ENCODE measurements at regions not wholly inside any gene's neighbourhood (a gene's known extent, or its start where the extent isn't known, plus 50 kb on each side); places are given as distances from the start of the nearest gene placed in this dataset.
"Not testable (repeated sequence)": the region's sequence is repeated elsewhere in the genome, so short reads cannot be mapped to it uniquely, and the experiment has no call there.

DNA sequence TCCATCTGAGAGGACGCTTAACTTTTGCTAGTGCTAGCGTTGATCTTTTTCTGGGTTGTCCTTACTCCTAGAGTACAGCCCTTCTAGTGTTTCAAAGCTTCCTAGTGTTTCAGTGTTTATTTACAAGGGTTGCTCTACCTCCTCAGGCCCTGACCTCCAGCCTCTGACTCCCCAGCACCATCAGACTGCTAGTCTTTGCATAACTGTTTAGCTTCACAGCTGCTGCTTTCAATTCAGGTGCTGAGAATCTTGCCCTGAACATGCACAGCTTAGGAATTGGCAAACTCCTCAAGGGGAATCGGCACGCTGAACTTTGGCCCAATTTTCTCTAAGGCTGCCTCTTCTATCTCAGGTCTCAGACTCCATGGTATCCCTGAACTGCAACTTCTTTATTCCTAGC is 52.9 kb downstream of the OR52B4 start:
- not testable (repeated sequence) for H3K36me3 ChIP-seq (ENCODE audit: control insufficient read depth, low read depth, low read length); H3K9ac ChIP-seq (ENCODE audit: low read length); H3K4me1 ChIP-seq (ENCODE audit: control insufficient read depth, low read depth, low read length); H3K4me3 ChIP-seq (ENCODE audit: low read length); H3K27ac ChIP-seq (ENCODE audit: low read length); H3K9me3 ChIP-seq (ENCODE audit: control insufficient read depth, low read depth, low read length); H3K27me3 ChIP-seq (ENCODE audit: control insufficient read depth, insufficient read depth, low read length)

DNA sequence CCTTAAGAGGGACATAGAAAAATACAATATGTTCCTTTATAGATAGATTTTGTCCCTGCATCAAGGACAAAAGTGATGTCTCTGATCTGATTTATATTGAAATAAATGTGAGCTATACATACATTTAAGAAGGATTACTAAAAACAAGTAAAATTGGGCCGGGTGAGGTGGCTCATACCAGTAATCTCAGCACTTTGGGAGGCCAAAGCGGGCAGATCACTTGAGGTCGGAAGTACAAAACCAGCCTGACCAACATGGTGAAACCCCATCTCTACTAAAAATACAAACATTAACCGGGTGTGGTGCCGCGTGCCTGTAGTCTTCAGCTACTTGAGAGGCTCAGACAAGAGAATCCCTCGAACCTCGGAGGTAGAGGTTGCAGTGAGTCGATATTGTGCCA is 91.0 kb downstream of the OR52B4 start:
- not testable (repeated sequence) for H3K36me3 ChIP-seq (ENCODE audit: control insufficient read depth, low read depth, low read length); H3K9ac ChIP-seq (ENCODE audit: low read length); H3K9me3 ChIP-seq (ENCODE audit: control insufficient read depth, low read depth, low read length); H3K27me3 ChIP-seq (ENCODE audit: control insufficient read depth, insufficient read depth, low read length); H3K4me1 ChIP-seq (ENCODE audit: control insufficient read depth, low read depth, low read length); H3K4me3 ChIP-seq (ENCODE audit: low read length); H3K27ac ChIP-seq (ENCODE audit: low read length)

DNA sequence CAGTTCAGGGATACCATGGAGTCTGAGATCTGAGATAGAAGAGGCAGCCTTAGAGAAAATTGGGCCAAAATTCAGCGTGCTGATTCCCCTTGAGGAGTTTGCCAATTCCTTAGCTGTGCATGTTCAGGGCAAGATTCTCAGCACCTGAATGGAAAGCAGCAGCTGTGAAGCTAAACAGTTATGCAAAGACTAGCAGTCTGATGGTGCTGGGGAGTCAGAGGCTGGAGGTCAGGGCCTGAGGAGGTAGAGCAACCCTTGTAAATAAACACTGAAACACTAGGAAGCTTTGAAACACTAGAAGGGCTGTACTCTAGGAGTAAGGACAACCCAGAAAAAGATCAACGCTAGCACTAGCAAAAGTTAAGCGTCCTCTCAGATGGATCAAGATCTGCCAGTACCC is 117.1 kb downstream of the OR52B4 start:
- H3K36me3 ChIP-seq (ENCODE audit: control insufficient read depth, low read depth, low read length); H3K27ac ChIP-seq (ENCODE audit: low read length): not testable (repeated sequence)

DNA sequence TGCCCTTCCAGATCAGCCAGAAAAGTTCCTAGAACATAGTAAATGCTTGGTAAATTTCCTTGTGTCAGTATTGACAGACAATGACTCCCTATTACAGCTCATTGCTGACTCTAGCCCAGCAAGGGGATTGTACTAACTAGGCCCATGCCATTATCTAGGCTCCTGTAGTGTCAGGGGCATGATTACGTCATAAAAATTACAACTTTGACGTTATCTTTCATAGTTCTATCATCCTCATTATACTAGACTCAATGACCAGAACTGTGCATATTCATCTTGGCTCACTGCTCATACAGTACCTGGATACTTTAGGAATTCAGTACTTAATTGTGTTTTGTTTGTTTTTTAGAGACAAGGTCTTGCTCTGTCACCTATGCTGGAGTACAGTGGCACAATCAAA is 118.7 kb downstream of the OR52B4 start:
- not testable (repeated sequence) for H3K4me3 ChIP-seq (ENCODE audit: low read length); H3K27me3 ChIP-seq (ENCODE audit: control insufficient read depth, insufficient read depth, low read length); H3K9ac ChIP-seq (ENCODE audit: low read length); H3K36me3 ChIP-seq (ENCODE audit: control insufficient read depth, low read depth, low read length); H3K27ac ChIP-seq (ENCODE audit: low read length); H3K4me1 ChIP-seq (ENCODE audit: control insufficient read depth, low read depth, low read length); H3K9me3 ChIP-seq (ENCODE audit: control insufficient read depth, low read depth, low read length)

More for the DNA sequence above, 117.1 kb downstream of the OR52B4 start:
- not testable (repeated sequence) for H3K4me1 ChIP-seq (ENCODE audit: control insufficient read depth, low read depth, low read length); H3K9ac ChIP-seq (ENCODE audit: low read length); H3K27me3 ChIP-seq (ENCODE audit: control insufficient read depth, insufficient read depth, low read length); H3K4me3 ChIP-seq (ENCODE audit: low read length); H3K9me3 ChIP-seq (ENCODE audit: control insufficient read depth, low read depth, low read length)

DNA sequence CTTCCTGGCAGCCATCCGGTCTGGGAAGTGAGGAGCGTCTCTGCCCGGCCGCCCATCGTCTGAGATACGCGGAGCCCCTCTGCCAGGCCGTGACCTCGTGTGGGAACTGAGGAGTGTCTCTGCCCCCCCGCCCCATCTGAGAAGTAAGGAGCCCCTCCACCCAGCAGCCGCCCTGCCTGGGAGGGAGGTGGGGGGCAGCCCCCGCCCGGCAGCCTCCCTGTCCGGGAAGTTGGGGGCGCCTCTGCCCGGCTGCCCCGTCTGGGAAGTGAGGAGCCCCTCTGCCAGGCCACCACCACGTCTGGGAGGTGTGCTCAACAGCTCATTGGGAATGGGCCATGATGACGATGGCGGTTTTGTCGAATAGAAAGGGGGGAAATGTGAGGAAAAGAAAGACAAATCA is 130.4 kb downstream of the OR52B4 start:
- H3K9ac ChIP-seq (ENCODE audit: low read length); H3K27me3 ChIP-seq (ENCODE audit: control insufficient read depth, insufficient read depth, low read length); H3K4me1 ChIP-seq (ENCODE audit: control insufficient read depth, low read depth, low read length): not testable (repeated sequence)

DNA sequence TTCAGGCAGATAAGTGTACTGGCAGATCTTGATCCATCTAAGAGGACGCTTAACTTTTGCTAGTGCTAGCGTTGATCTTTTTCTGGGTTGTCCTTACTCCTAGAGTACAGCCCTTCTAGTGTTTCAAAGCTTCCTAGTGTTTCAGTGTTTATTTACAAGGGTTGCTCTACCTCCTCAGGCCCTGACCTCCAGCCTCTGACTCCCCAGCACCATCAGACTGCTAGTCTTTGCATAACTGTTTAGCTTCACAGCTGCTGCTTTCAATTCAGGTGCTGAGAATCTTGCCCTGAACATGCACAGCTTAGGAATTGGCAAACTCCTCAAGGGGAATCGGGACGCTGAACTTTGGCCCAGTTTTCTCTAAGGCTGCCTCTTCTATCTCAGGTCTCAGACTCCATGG is 124.3 kb downstream of the RRM1 start:
- H3K36me3 ChIP-seq (ENCODE audit: control insufficient read depth, low read depth, low read length); H3K4me1 ChIP-seq (ENCODE audit: control insufficient read depth, low read depth, low read length); H3K9ac ChIP-seq (ENCODE audit: low read length); H3K27me3 ChIP-seq (ENCODE audit: control insufficient read depth, insufficient read depth, low read length); H3K9me3 ChIP-seq (ENCODE audit: control insufficient read depth, low read depth, low read length); H3K27ac ChIP-seq (ENCODE audit: low read length); H3K4me3 ChIP-seq (ENCODE audit: low read length): not testable (repeated sequence)

More for the DNA sequence above, 130.4 kb downstream of the OR52B4 start:
- not testable (repeated sequence) for H3K27ac ChIP-seq (ENCODE audit: low read length); H3K4me3 ChIP-seq (ENCODE audit: low read length); H3K9me3 ChIP-seq (ENCODE audit: control insufficient read depth, low read depth, low read length); H3K36me3 ChIP-seq (ENCODE audit: control insufficient read depth, low read depth, low read length)

DNA sequence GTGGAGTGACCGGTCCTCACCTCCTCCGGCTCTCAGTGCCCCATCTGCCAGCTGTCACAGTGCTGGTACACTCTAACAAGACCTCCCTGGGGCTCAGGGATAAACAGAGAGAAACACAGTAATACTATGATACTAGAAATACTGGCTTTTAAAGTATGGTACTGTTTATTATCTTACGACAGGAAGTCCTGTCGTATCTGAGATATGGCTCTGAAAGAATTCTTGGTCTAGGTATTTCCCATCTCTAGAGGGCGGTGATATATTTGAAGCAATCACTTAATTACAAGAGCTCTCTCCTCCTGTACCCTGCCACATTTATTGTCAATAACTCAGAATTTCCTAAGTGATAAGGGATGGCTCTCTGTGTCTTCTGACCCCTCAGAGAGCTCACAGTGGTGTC is 119.1 kb downstream of the RRM1 start:
- peaks cover 26% of the 10 kb centered on the region for H3K27me3 ChIP-seq (ENCODE audit: control insufficient read depth, insufficient read depth, low read length)
- no peaks in the 10 kb centered on the region for H3K36me3 ChIP-seq (ENCODE audit: control insufficient read depth, low read depth, low read length)
- no peak overlapping the region for H3K27ac ChIP-seq (ENCODE audit: low read length)
- H3K9ac ChIP-seq (ENCODE audit: low read length), result no peak overlapping the region
- H3K9me3 ChIP-seq (ENCODE audit: control insufficient read depth, low read depth, low read length), result no peaks in the 10 kb centered on the region
- H3K4me3 ChIP-seq (ENCODE audit: low read length), result no peak overlapping the region
- H3K4me1 ChIP-seq (ENCODE audit: control insufficient read depth, low read depth, low read length), result no peaks in the 10 kb centered on the region

DNA sequence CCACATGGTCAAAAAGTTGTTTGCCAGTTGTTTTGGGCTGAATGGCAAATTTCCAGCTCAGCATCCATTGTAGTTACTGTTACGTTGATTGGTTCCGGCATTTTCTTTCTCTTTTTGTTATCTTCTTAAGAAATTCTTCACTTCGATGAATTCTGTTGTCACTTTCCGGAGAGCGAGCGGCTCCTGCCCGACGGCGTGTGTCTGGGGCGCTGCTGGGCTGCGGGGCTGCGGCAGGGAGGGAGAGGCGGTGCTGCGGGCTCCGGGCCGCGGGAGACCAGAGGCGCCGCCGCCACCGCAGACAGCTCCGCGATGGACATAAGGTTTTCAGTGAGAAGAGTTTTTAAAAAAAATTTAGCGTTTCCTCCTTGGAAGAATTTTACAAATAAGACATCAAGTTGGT is 117.4 kb downstream of the RRM1 start:
- Histone ChIP-seq H3K4me3 (ENCODE audit: low read length) (peak overlapping the region; percentile 46), H3K36me3 (ENCODE audit: control insufficient read depth, low read depth, low read length) (no peaks in the 10 kb centered on the region), H3K4me1 (ENCODE audit: control insufficient read depth, low read depth, low read length) (no peaks in the 10 kb centered on the region), H3K9me3 (ENCODE audit: control insufficient read depth, low read depth, low read length) (no peaks in the 10 kb centered on the region), H3K9ac (ENCODE audit: low read length) (no peak overlapping the region), H3K27ac (ENCODE audit: low read length) (no peak overlapping the region), H3K27me3 (ENCODE audit: control insufficient read depth, insufficient read depth, low read length) (peaks cover 26% of the 10 kb centered on the region)

DNA sequence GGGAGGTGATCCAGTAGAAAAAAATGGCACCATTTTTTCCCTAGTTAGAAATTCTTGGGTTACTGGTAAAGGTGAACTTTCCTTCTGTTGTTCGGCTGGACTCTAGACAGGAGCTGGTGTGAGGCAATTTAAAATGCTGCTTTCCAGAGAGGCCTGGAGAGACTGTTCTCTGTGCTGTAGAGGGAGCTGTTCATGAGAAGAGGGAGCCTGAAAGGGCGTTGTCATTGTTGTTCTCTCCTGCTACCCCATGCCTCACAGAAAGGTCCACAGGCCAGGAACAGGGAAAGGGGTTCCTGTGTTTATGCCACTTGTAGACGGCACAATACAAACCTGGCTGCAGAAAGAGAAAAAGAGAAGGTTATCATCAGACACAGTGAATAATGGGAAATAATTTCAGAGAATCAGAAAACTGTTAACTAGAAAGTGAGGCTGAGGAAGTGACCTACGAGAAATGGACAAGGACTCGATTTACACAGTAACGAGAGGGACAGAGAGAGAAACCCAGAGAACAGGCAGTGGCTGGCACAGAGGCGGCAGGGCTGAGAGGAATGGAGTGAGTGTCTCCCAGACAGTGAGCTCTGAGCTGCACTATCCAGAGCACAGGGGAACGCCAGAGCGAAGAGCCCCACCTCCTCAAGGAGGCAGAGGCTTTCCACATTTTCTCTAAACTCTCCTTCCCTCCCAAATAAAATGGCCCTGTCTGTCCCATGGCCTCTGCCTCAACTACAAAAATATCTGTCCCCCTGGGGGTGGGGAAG is 109.2 kb downstream of the RRM1 start:
- Histone ChIP-seq H3K27me3 (ENCODE audit: control insufficient read depth, insufficient read depth, low read length) (no peaks in the 10 kb centered on the region), H3K9me3 (ENCODE audit: control insufficient read depth, low read depth, low read length) (no peaks in the 10 kb centered on the region), H3K27ac (ENCODE audit: low read length) (no peak overlapping the region), H3K4me3 (ENCODE audit: low read length) (no peak overlapping the region), H3K9ac (ENCODE audit: low read length) (no peak overlapping the region), H3K4me1 (ENCODE audit: control insufficient read depth, low read depth, low read length) (no peaks in the 10 kb centered on the region), H3K36me3 (ENCODE audit: control insufficient read depth, low read depth, low read length) (no peaks in the 10 kb centered on the region)

DNA sequence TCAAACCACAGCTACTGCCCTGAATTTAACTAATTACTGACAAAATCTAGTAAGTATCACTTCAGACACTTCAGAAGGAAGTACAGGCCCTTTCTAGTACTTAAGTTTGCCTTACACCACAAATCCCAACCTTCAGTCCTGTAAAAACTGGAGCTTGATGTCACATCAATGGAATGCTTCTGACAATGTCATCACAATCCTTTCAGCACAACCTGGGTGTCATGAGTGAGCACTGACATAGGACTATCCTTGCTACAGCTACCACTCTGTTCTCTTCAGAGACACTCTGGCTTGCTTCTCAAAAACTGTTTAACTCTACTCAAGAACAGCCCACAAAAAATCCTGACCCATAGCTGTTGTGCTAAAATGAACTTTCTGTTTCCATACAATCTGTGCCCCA is 108.2 kb downstream of the RRM1 start:
- no peak overlapping the region for H3K4me3 ChIP-seq (ENCODE audit: low read length)
- no peaks in the 10 kb centered on the region for H3K9me3 ChIP-seq (ENCODE audit: control insufficient read depth, low read depth, low read length)

DNA sequence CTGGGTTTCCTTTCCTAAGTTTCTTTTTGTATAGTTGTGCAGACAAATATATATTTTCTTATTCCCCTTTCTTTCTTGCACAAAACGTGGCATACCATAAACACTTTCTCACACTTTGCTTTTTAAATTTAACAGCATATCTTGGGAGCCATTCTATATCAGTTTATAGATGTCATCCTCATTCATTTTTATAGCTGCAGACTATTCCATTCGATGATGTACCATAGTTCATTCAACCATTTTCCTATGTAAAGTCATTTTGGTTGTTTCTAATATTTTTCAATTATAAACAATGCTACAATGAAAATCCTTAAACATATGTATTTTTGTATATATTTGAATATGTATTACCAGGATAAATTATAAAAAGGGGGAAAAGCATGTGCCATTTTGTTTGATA is 102.5 kb downstream of the RRM1 start:
- no peak overlapping the region for H3K27ac ChIP-seq (ENCODE audit: low read length)
- no peaks in the 10 kb centered on the region for H3K27me3 ChIP-seq (ENCODE audit: control insufficient read depth, insufficient read depth, low read length)
- no peaks in the 10 kb centered on the region for H3K4me1 ChIP-seq (ENCODE audit: control insufficient read depth, low read depth, low read length)
- H3K4me3 ChIP-seq (ENCODE audit: low read length), result no peak overlapping the region
- H3K36me3 ChIP-seq (ENCODE audit: control insufficient read depth, low read depth, low read length), result no peaks in the 10 kb centered on the region
- H3K9ac ChIP-seq (ENCODE audit: low read length), result no peak overlapping the region
- H3K9me3 ChIP-seq (ENCODE audit: control insufficient read depth, low read depth, low read length), result no peaks in the 10 kb centered on the region

More for the DNA sequence above, 108.2 kb downstream of the RRM1 start:
- Histone ChIP-seq H3K27ac (ENCODE audit: low read length) (no peak overlapping the region), H3K27me3 (ENCODE audit: control insufficient read depth, insufficient read depth, low read length) (no peaks in the 10 kb centered on the region), H3K4me1 (ENCODE audit: control insufficient read depth, low read depth, low read length) (no peaks in the 10 kb centered on the region), H3K36me3 (ENCODE audit: control insufficient read depth, low read depth, low read length) (no peaks in the 10 kb centered on the region), H3K9ac (ENCODE audit: low read length) (no peak overlapping the region)

DNA sequence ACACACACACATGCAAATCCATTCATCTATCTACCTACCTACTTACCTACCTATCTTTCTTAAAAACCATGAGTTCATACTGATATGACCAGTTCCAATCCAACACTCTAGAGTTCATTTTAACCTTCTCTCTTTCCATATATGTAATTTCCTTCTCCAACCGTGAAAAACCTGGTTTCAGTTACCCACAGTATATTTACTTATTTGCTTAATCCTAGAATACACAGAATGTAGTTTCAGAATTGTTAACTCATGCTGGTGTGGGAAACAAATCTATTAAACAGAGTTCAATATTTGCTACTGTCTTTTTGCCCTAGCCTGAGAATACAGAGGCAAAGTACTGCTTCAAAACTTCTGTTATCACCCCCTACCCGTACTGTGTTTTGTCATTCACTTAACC is 101.3 kb downstream of the RRM1 start:
- H3K36me3 ChIP-seq (ENCODE audit: control insufficient read depth, low read depth, low read length), result no peaks in the 10 kb centered on the region
- no peaks in the 10 kb centered on the region for H3K27me3 ChIP-seq (ENCODE audit: control insufficient read depth, insufficient read depth, low read length)
- no peaks in the 10 kb centered on the region for H3K4me1 ChIP-seq (ENCODE audit: control insufficient read depth, low read depth, low read length)
- no peaks in the 10 kb centered on the region for H3K9me3 ChIP-seq (ENCODE audit: control insufficient read depth, low read depth, low read length)
- H3K4me3 ChIP-seq (ENCODE audit: low read length), result no peak overlapping the region
- H3K27ac ChIP-seq (ENCODE audit: low read length), result no peak overlapping the region
- no peak overlapping the region for H3K9ac ChIP-seq (ENCODE audit: low read length)

Measured in iPS-18a (cell line).